K562 (cell line): ENCODE measurements at regions not wholly inside any gene's neighbourhood (a gene's known extent, or its start where the extent isn't known, plus 50 kb on each side); places are given as distances from the start of the nearest gene placed in this dataset.

Source experiments
- ATAC-seq: fragments of 200-7000 bp; cut with Tn5 transposase; 3 replicates; pipeline ENCODE4 v1.9.1; 2020; ENCODE audit warnings: moderate library complexity
- BruUV-seq: library from RNA; stranded (reverse); fragments of 400-500 nt; replicated peaks from 2 replicates; lab custom pipeline; 2021; lab: Mats Ljungman, UMichigan
- CTCF ChIA-PET: fragments of 300-600 bp; formaldehyde crosslinking; extraction: SDS; loops from one replicate; lab custom pipeline; 2021; ENCODE audit warnings: low intra/inter-chr PET ratio; lab: Yijun Ruan, JAX
- POLR2A ChIA-PET: fragments of 300-600, 350-650 bp; sonication (Branson Sonifier 250); formaldehyde crosslinking; extraction: SDS; loops from one replicate; lab custom pipeline; 2021; ENCODE audit warnings: antibody characterized with exemption, inconsistent platforms; lab: Yijun Ruan, JAX
- DNase-seq, 4 experiments: peaks; one replicate each; pipeline versions ENCODE4 v3.0.0 to v3.0.0-alpha.2; 2011 to 2018; ENCODE audit warnings: low spot score in 3 of 4, mixed read lengths in 3 of 4; ENCODE audit errors: extremely low read depth in 1 of 4
- FAIRE-seq: peaks from 2 replicates; lab custom pipeline; 2011; peaks lifted over from hg19 to GRCh38; lab: Jason Lieb, UNC
- H2AFZ ChIP-seq: 2 replicates; pipeline ENCODE4 v1.6.0; 2011; ENCODE audit warnings: low read depth, low read length, control low read depth, inconsistent platforms
- H3K27ac ChIP-seq: fragments of 200-600 bp; 3 replicates; pipeline ENCODE4 v1.8.0; 2011; ENCODE audit warnings: low read depth, mild to moderate bottlenecking, control low read depth, inconsistent platforms, low read length, moderate library complexity, mixed read lengths; ENCODE audit errors: extremely low read depth
- H3K27me3 ChIP-seq, 2 experiments: fragments of 300-600 bp in 1 of 2; 2 replicates in 1 of 2; 3 replicates in 1 of 2; pipeline versions ENCODE4 v1.6.0 to v1.8.0; 2011; ENCODE audit warnings: inconsistent platforms in 2 of 2, low read length in 2 of 2, mild to moderate bottlenecking in 1 of 2, mixed read lengths in 1 of 2, moderate library complexity in 1 of 2; ENCODE audit not compliant: control insufficient read depth in 2 of 2, insufficient read depth in 2 of 2
- H3K36me3 ChIP-seq: fragments of 300-600 bp; 3 replicates; pipeline ENCODE4 v1.8.0; 2011; ENCODE audit warnings: mild to moderate bottlenecking, low read length, inconsistent platforms; ENCODE audit not compliant: control insufficient read depth, insufficient read depth
- H3K4me1 ChIP-seq, 2 experiments: fragments of 200-600 bp in 1 of 2; replicated peaks in 1 of 2; 2 replicates in 1 of 2; 3 replicates in 1 of 2; pipeline versions ENCODE4 v1.5.1 to v1.8.0; 2011; ENCODE audit warnings: inconsistent platforms in 2 of 2, low read length in 2 of 2, mild to moderate bottlenecking in 1 of 2, mixed read lengths in 1 of 2, moderate library complexity in 1 of 2; ENCODE audit not compliant: control insufficient read depth in 2 of 2, insufficient read depth in 2 of 2
- H3K4me2 ChIP-seq: 2 replicates; pipeline ENCODE4 v1.6.1; 2011; ENCODE audit warnings: low read length, control low read depth, inconsistent platforms, mixed read lengths; ENCODE audit not compliant: insufficient read depth
- H3K4me3 ChIP-seq: fragments of 200-600 bp; sonication (generic), shearing (Covaris generic); 2 replicates; pipeline ENCODE4 v1.5.1; 2016; ENCODE audit warnings: control low read depth, inconsistent platforms
- H3K79me2 ChIP-seq: fragments of 200-600 bp; 3 replicates; pipeline ENCODE4 v1.8.0; 2011; ENCODE audit warnings: low read length, inconsistent platforms; ENCODE audit not compliant: control insufficient read depth, insufficient read depth
- H3K9ac ChIP-seq, 2 experiments: 2 replicates each; pipeline versions ENCODE4 v1.6.0 to v1.6.1; 2011; ENCODE audit warnings: low read depth in 2 of 2, low read length in 2 of 2, control low read depth in 1 of 2, inconsistent platforms in 1 of 2, mild to moderate bottlenecking in 1 of 2, mixed read lengths in 1 of 2; ENCODE audit not compliant: insufficient read depth in 1 of 2
- H3K9me1 ChIP-seq: one replicate; pipeline ENCODE4 v1.6.0; 2011; ENCODE audit warnings: inconsistent platforms, mild to moderate bottlenecking, low read length, moderate library complexity; ENCODE audit not compliant: control insufficient read depth, insufficient read depth
- H3K9me3 ChIP-seq: replicated peaks from 2 replicates; pipeline ENCODE4 v1.5.1; 2011; ENCODE audit warnings: low read depth, low read length, inconsistent platforms; ENCODE audit not compliant: control insufficient read depth, insufficient read depth
- H4K20me1 ChIP-seq: replicated peaks from 2 replicates; pipeline ENCODE4 v1.6.1; 2011; ENCODE audit warnings: low read length, inconsistent platforms, mixed read lengths; ENCODE audit not compliant: control insufficient read depth, insufficient read depth
- MAZ ChIP-seq, 2 experiments: fragments of 450-650 bp in 1 of 2; sonication (generic) in 1 of 2; formaldehyde crosslinking; IDR thresholded peaks in 1 of 2; conservative IDR thresholded peaks in 1 of 2; 2 replicates each; pipeline versions ENCODE4 v1.4.0 to v1.5.0; 2020; ENCODE audit warnings: mild to moderate bottlenecking in 1 of 2, missing genetic modification reagents in 1 of 2
- SIN3A ChIP-seq, 2 experiments: fragments of 150-350 bp in 1 of 2; IDR thresholded peaks; 2 replicates each; pipeline ENCODE4 v1.6.1; 2011 to 2016; ENCODE audit warnings: borderline replicate concordance in 2 of 2, low read depth in 2 of 2, low read length in 2 of 2, mild to moderate bottlenecking in 2 of 2, moderate library complexity in 2 of 2; ENCODE audit not compliant: control insufficient read depth in 1 of 2
- ZC3H4 ChIP-seq: sonication (generic); formaldehyde crosslinking; IDR thresholded peaks from 2 replicates; pipeline ENCODE4 v1.9.0; 2021; ENCODE audit warnings: missing genetic modification reagents, borderline replicate concordance
- WGBS: fragments of 100-300 bp; shearing (Covaris generic); methylation state at CpG from one replicate; pipeline ENCODE4 v1.1.6; 2016; ENCODE audit warnings: low coverage, mixed read lengths; ENCODE audit not compliant: insufficient coverage; ENCODE audit errors: missing lambda C conversion rate; 5-methylcytosine and 5-hydroxymethylcytosine counted together
- in situ Hi-C: fragments of 300-500 bp; cut with MboI; formaldehyde crosslinking; loops from 4 replicates; pipeline ENCODE4 v1.15.0; 2018; ENCODE audit warnings: inconsistent platforms, mixed read lengths
- intact Hi-C: fragments of 100-400 bp; cut with micrococcal nuclease; formaldehyde crosslinking; loops from 2 replicates; pipeline ENCODE4 v1.14.2; 2022
- TF ChIP-seq, protein P1 (sequence below): sonication (generic); formaldehyde crosslinking; IDR thresholded peaks from 2 replicates; pipeline ENCODE4 v1.8.1; 2023; ENCODE audit warnings: mild to moderate bottlenecking, missing genetic modification reagents
- TF ChIP-seq, protein P2 (sequence below): sonication (generic); formaldehyde crosslinking; IDR thresholded peaks from 2 replicates; pipeline ENCODE4 v1.4.0; 2020; ENCODE audit warnings: mild to moderate bottlenecking, missing genetic modification reagents
- TF ChIP-seq, protein P3 (sequence below), 2 experiments: fragments of 250-450 bp in 1 of 2; fragments of 450-650 bp in 1 of 2; sonication (Bioruptor Pico) in 1 of 2; IDR thresholded peaks; 2 replicates each; pipeline versions ENCODE4 v1.6.1 to v1.8.0; 2016 to 2021; ENCODE audit warnings: mild to moderate bottlenecking in 2 of 2, moderate library complexity in 2 of 2, missing compliant biosample characterization in 1 of 2, missing genetic modification characterization in 1 of 2
- TF ChIP-seq, protein P4 (sequence below): sonication (generic); formaldehyde crosslinking; IDR thresholded peaks from 2 replicates; pipeline ENCODE4 v1.8.1; 2023; ENCODE audit warnings: mild to moderate bottlenecking, missing genetic modification reagents, moderate library complexity
- TF ChIP-seq, protein P5 (sequence below): sonication (generic); formaldehyde crosslinking; IDR thresholded peaks from 2 replicates; pipeline ENCODE4 v1.8.0; 2022; ENCODE audit warnings: mild to moderate bottlenecking, missing genetic modification reagents

DNA sequence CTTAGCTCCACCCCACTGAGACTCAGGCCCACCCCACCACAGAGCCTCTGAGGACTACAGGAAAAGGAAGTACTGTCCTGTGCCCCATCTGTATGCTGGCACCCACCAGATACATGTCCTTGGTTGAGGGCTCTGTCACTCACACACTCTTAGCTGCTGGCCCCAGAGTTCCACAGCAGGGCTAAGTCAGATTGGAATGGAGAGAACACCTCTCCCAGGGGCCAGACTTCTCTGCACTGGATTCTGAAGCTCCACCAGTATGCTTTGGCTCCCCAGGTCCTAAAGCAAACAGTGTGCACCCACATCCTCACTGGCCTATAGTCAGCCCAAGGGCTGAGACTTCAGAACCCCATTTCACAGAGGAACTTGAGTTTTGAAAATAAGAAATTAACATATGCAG lies 103.2 kb upstream of the PPP2R2D start (continued):
- TF ChIP-seq, protein P1, sequence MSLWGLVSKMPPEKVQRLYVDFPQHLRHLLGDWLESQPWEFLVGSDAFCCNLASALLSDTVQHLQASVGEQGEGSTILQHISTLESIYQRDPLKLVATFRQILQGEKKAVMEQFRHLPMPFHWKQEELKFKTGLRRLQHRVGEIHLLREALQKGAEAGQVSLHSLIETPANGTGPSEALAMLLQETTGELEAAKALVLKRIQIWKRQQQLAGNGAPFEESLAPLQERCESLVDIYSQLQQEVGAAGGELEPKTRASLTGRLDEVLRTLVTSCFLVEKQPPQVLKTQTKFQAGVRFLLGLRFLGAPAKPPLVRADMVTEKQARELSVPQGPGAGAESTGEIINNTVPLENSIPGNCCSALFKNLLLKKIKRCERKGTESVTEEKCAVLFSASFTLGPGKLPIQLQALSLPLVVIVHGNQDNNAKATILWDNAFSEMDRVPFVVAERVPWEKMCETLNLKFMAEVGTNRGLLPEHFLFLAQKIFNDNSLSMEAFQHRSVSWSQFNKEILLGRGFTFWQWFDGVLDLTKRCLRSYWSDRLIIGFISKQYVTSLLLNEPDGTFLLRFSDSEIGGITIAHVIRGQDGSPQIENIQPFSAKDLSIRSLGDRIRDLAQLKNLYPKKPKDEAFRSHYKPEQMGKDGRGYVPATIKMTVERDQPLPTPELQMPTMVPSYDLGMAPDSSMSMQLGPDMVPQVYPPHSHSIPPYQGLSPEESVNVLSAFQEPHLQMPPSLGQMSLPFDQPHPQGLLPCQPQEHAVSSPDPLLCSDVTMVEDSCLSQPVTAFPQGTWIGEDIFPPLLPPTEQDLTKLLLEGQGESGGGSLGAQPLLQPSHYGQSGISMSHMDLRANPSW (CRISPR knock-in tag): no peak
- TF ChIP-seq, protein P2, sequence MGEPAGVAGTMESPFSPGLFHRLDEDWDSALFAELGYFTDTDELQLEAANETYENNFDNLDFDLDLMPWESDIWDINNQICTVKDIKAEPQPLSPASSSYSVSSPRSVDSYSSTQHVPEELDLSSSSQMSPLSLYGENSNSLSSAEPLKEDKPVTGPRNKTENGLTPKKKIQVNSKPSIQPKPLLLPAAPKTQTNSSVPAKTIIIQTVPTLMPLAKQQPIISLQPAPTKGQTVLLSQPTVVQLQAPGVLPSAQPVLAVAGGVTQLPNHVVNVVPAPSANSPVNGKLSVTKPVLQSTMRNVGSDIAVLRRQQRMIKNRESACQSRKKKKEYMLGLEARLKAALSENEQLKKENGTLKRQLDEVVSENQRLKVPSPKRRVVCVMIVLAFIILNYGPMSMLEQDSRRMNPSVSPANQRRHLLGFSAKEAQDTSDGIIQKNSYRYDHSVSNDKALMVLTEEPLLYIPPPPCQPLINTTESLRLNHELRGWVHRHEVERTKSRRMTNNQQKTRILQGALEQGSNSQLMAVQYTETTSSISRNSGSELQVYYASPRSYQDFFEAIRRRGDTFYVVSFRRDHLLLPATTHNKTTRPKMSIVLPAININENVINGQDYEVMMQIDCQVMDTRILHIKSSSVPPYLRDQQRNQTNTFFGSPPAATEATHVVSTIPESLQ: no peak
- no peak for TF ChIP-seq SIN3A (IDR thresholded peaks at IDR 0.05; ENCODE audit: borderline replicate concordance in 2 of 2, control insufficient read depth in 1 of 2, low read depth in 2 of 2, low read length in 2 of 2)
- TF ChIP-seq, all 486 proteins: peak for 0

DNA sequence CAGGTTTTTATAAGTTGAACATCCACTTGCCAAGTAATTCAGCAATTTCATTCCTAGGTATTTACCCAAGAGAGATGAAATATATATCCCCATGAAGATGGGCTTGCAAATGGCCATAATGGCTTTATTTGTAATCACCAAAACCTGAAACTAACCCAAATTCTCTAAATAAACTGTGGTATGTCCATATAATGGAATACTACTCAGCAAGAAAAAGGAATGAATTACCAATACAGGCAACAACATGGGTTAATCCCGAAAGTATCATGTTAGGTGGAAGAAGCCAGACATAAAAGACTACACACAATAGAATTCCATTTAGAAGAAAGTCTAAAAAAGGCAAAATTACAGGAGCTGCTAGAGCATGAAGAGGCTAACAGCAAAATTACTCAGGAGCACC lies 101.4 kb upstream of the PPP2R2D start:
- intact Hi-C loops: no loop called here
- POLR2A ChIA-PET: no interaction called here
- ATAC-seq (no peak), FAIRE-seq (no peak), DNase-seq (no peak)
- Histone ChIP-seq H3K4me1 (no peaks in the 10 kb centered on the region), H3K79me2 (no peaks in the 10 kb centered on the region), H3K27ac (no peak overlapping the region), H3K4me3 (no peak overlapping the region), H3K9me1 (no peaks in the 10 kb centered on the region), H2AFZ (no peak overlapping the region), H3K9me3 (no peaks in the 10 kb centered on the region), H3K36me3 (no peaks in the 10 kb centered on the region), H3K9ac (no peak overlapping the region), H4K20me1 (no peaks in the 10 kb centered on the region), H3K27me3 (peaks cover 0 to 7% of the 10 kb centered on the region in 2 experiments; a peak in 2 of 5 replicates), H3K4me2 (no peak overlapping the region)
- in situ Hi-C loops: no loop called here
- BruUV-seq: no TSS peak
- CTCF ChIA-PET: no interaction called here
- WGBS: 9% methylated on average over 1 of the region's 1 CpG
- TF ChIP-seq, protein P3, sequence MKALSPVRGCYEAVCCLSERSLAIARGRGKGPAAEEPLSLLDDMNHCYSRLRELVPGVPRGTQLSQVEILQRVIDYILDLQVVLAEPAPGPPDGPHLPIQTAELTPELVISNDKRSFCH (CRISPR knock-in tag; IDR thresholded peaks at IDR 0.05): no peak
- TF ChIP-seq, protein P3 (tag; IDR thresholded peaks at IDR 0.05): no peak
- TF ChIP-seq ZC3H4 (CRISPR knock-in tag): no peak
- TF ChIP-seq, protein P4, sequence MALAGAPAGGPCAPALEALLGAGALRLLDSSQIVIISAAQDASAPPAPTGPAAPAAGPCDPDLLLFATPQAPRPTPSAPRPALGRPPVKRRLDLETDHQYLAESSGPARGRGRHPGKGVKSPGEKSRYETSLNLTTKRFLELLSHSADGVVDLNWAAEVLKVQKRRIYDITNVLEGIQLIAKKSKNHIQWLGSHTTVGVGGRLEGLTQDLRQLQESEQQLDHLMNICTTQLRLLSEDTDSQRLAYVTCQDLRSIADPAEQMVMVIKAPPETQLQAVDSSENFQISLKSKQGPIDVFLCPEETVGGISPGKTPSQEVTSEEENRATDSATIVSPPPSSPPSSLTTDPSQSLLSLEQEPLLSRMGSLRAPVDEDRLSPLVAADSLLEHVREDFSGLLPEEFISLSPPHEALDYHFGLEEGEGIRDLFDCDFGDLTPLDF (CRISPR knock-in tag): no peak
- no peak for TF ChIP-seq MAZ (CRISPR knock-in tag; conservative IDR thresholded peaks at IDR 0.05 in 1 of 2, IDR thresholded peaks at IDR 0.05 in 1 of 2)
- TF ChIP-seq, protein P5, sequence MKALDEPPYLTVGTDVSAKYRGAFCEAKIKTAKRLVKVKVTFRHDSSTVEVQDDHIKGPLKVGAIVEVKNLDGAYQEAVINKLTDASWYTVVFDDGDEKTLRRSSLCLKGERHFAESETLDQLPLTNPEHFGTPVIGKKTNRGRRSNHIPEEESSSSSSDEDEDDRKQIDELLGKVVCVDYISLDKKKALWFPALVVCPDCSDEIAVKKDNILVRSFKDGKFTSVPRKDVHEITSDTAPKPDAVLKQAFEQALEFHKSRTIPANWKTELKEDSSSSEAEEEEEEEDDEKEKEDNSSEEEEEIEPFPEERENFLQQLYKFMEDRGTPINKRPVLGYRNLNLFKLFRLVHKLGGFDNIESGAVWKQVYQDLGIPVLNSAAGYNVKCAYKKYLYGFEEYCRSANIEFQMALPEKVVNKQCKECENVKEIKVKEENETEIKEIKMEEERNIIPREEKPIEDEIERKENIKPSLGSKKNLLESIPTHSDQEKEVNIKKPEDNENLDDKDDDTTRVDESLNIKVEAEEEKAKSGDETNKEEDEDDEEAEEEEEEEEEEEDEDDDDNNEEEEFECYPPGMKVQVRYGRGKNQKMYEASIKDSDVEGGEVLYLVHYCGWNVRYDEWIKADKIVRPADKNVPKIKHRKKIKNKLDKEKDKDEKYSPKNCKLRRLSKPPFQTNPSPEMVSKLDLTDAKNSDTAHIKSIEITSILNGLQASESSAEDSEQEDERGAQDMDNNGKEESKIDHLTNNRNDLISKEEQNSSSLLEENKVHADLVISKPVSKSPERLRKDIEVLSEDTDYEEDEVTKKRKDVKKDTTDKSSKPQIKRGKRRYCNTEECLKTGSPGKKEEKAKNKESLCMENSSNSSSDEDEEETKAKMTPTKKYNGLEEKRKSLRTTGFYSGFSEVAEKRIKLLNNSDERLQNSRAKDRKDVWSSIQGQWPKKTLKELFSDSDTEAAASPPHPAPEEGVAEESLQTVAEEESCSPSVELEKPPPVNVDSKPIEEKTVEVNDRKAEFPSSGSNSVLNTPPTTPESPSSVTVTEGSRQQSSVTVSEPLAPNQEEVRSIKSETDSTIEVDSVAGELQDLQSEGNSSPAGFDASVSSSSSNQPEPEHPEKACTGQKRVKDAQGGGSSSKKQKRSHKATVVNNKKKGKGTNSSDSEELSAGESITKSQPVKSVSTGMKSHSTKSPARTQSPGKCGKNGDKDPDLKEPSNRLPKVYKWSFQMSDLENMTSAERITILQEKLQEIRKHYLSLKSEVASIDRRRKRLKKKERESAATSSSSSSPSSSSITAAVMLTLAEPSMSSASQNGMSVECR (CRISPR knock-in tag): no peak
